GM18499 (cell line): ENCODE measurements at regions not wholly inside any gene's neighbourhood (a gene's known extent, or its start where the extent isn't known, plus 50 kb on each side); places are given as distances from the start of the nearest gene placed in this dataset.

Source experiments
- ATAC-seq: cut with Tn5 transposase; IDR thresholded peaks from one replicate; pipeline ENCODE4 v1.9.1; 2021; ENCODE audit warnings: moderate number of reproducible peaks; ENCODE audit not compliant: insufficient read depth, unreplicated experiment

DNA sequence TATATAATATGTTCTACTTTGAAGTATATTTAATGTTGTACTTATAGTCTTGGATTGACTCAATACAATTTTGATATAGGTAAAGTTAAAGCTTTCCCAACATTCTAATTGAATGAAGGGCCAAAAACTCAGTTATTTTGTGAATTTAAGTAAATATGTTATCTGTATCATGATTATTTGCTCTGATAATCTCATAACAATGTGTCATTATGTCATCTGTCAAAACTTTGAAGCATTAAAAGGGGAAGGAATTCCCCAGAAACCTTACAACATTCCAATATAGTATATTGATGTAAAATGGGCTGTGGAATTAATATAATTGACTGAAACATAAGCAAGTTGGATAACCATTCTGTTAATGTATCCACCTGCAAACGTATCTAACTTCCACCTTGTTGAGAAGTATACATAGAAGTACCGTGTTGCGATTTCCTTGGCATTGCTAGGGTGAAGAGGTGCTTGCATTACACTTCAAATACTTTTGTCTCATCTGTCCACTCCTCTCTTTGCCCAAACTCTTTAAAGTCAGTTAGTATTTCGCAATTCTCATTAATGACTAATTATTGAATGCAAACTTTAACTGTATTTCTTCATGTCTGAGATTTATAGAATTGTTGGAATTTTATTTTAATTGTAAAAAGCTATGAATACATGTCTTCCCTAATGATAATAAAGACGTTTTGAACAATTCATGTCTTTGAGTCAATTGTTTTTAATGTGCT, 1982.1 kb upstream of the ADGRL3 start:
- ATAC-seq = no peak

GRCh38 chr4:59222221-59222620, 1977.9 kb upstream of the ADGRL3 start:
- ATAC-seq = no peak

DNA sequence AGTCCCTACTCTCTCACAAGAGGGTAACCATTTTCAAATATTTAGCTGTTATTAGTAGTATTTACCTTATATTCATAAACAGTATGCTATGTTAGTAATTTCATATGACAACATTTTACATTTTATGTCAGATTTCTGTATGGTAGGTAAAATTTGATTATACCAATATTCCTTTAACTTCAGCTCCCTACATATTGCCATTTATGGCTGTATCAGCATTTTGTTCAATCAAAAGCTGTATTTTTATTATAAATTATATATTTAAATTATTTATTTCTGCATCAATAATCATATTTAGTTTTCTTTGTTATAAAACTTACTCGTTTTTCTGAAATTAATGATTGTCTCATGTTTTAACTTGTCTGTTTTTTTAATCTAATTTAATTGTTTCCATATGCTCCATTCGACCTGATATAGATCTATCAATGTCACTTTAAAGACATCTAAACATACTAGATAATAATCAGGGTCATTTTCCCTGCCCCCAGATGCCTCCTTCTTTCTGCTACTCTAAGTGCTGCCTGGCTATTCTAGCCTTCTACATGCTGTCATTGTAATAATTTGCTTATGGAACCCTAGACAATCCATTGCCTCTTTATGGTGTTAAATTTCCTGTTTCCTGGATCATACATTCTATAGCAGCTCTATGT, 1976.7 kb upstream of the ADGRL3 start:
- no peak for ATAC-seq

DNA sequence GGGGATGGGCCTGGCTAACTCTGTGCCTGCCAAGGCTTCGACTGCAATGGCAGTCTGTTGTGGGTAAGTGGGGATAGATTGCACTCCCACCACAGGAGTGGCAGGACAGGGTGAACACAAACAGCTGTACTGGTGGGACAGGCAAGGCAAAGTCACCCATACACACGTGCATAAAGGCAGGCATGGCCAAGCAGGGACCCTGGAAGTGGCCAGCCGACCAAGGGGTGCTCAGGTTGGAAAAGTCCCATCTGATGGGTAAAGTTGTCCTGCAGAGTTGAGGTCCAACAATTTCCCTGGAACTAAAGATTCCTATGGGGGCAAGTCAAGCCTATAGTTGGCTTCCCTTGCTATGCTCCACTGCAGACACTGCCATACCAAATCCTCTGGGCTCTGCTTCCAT, 1961.9 kb upstream of the ADGRL3 start:
- ATAC-seq = no peak

GRCh38 chr4:59240011-59240410, 1960.1 kb upstream of the ADGRL3 start:
- ATAC-seq = no peak

- ATAC-seq = no peak
Measured at GRCh38 chr4:59243038-59243437, 1957.1 kb upstream of the ADGRL3 start.

GRCh38 chr4:59247032-59247431, 1953.1 kb upstream of the ADGRL3 start:
- no peak for ATAC-seq

GRCh38 chr4:59248313-59248712, 1951.8 kb upstream of the ADGRL3 start:
- no peak for ATAC-seq

- ATAC-seq = no peak
Measured at GRCh38 chr4:59249110-59249509, 1951.0 kb upstream of the ADGRL3 start.

GRCh38 chr4:59258002-59258401, 1942.1 kb upstream of the ADGRL3 start:
- ATAC-seq = no peak

DNA sequence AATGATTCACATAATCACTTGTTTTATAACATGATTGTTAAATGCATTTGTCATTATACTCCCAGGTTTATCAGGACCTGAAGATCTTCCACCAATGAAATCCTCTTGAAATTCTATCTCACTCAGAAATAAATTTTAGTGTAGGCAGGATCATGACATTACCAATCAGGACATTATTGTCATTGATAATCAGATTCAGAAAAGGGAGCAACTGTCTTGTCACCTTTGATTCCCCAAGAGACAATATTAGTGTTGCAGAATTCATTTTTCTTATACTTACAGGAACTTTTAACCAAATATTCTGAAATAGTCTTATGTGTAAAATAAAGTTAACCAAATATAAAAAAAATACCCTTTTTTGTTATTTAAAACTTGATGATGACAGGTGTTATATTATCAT, 1892.5 kb upstream of the ADGRL3 start:
- no peak for ATAC-seq

GRCh38 chr4:59314637-59315036, 1885.5 kb upstream of the ADGRL3 start:
- ATAC-seq = no peak

- ATAC-seq = no peak
Measured at GRCh38 chr4:59339631-59340030, 1860.5 kb upstream of the ADGRL3 start.

DNA sequence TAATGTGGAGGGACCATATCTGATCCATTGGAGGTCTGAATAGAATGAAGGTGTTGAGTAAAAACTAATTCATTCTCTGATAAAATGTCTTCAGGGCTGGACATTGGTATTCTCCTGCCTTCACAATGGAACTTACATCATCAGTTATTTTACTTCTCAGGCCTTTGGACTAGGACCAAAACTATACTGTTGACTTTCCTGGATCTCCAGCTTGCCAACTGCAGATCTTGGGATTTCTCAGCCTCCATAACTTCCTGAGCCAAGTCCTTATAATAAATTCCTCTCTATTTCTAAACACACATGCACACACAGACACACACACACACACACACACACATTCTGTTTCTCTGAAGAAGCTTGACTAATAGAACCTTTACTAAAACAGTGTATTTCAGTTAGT, 1858.6 kb upstream of the ADGRL3 start:
- ATAC-seq = no peak

DNA sequence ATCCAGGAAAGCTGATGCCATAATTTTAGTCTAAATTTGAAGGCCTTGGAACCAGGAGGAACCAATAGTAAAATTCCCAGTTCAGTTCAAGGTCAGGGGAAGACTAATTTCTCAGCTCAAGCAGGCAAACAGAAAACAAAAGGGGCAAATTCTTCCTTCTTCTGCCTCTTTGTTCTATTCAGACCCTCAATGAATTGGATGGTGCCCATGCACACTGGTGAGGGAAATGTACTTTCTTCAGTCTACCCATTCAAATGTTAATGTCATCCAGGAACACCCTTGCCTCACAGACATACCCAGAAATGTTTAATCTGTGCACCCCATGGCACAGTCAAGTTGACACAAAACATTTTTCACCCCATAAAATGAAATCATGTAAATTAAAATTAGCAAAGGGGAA, 1851.2 kb upstream of the ADGRL3 start:
- ATAC-seq = no peak

DNA sequence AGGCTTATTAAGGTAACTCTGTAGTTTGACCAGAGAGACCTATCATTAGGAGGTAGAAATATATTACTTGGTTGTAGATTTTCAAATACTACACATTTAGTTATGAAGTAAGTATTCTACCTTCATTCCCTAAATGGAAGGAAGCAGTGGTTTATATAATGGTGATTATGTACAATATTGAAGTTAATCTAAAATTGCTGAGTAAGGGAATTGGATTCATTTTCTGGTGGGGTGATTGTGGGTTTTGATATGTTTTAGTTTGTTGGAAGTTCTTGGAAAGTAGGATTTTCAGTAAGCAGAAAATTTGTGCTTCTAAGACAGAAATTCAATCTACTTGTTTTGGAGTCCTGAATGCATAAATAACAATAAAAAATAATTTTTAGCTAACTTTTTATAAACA, 1830.9 kb upstream of the ADGRL3 start:
- no peak for ATAC-seq

DNA sequence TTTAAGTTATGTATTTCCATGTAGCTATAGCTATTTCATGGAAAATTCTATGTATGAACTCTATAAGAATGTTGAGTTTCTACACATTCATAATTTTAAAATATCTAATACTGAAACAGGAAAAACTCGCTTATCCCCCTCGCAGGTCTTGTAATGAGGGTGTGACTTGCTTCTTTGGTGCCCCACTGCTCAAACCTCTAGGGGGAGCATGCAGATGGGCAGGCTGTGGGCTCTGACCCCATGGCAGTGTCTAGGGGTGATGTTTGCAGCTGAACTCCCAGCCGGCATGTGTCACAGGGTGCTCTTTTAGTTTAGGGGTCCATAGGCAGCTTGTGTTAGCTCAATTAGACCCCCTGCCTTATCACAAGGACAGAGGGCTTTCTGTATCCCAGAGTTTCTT, 1825.7 kb upstream of the ADGRL3 start:
- no peak for ATAC-seq

DNA sequence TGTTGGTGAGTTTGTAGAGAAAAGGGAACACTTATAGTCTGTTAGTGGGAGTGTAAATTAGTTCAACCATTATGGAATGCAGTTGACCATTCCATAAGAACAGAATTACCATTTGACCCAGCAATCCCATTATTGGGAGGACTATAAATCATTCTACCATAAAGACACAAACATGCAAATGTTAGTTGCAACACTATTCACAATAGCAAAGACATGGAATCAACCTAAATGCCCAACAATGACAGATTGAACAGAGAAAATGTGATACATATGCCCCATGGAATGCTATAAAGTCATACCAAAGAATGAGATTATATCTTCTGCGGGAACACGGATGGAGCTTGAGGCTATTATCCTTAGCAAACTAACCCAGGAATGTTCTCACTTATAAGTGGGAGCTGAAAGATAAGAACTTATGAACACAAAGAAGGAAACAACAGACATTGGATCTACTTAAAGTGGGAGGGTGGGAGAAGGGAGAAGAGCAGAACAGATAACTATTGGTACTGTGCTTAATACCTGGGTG, 1819.2 kb upstream of the ADGRL3 start:
- no peak for ATAC-seq

GRCh38 chr4:59381591-59381990, 1818.5 kb upstream of the ADGRL3 start:
- no peak for ATAC-seq

DNA sequence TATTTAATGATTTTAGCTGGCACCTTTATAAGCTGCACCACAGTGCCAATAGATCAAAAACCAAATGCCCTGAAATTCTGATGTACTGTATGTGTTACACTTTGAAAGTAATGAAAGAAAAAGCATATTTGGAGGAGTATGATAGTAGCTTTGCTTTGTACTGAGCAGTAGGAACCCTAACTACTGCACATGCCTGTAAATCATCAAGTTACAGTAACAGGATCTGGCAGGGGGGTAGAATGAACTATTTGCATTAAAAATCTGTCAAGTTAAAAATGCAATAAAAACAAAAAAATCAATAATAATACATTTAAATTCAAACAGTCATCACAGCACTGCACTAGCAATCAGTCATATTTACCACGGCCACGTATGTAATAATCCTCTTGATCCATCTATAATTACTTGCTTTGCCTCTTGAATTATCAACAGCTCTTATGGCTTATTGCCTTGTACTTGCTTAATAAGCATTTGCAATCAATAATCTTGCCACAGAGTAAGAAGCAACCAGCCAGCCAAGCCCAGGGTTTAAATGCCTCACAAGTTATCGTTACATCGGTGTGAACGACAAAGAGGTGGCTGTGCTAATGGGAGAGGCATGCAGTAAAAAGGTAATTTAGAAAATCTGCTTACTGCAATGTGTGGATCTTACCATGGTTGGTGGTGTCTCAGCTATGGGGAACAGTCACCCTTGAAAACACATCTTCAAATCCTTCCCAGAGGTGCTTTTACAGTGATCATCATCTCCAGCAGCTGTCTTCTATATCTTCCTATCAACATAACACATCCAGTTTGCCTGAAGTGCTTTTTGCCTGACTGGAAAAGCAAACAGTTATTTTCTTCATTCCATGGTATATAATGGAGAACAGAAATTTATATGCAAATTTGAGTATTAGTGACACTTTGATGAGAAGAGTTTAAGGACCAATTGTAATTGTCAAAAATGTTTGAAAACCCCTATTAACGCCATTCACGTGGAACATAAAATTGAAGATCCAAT, 1812.1 kb upstream of the ADGRL3 start:
- no peak for ATAC-seq

DNA sequence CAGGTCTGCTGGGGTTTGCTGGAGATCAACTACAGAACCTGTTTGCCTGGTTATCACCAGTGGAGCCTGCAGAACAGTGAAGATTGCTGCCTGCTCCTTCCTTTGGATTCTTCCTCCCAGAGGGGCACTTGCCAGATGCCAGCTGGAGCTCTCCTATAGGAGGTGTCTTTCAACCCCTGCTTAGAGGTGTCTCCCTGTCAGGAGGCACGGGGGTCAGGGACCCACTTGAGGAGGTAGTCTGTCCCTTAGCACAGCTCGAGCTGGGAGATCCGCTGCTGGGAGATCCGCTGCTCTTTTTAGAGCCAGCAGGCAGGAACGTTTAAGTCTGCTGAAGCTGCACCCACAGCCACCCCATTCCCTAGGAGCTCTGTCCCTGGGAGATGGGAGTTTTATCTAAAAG, 1806.3 kb upstream of the ADGRL3 start:
- ATAC-seq = no peak
